ENCODE measurements at regions not wholly inside any gene's neighbourhood (a gene's known extent, or its start where the extent isn't known, plus 50 kb on each side); places are given as distances from the start of the nearest gene placed in this dataset.

DNA sequence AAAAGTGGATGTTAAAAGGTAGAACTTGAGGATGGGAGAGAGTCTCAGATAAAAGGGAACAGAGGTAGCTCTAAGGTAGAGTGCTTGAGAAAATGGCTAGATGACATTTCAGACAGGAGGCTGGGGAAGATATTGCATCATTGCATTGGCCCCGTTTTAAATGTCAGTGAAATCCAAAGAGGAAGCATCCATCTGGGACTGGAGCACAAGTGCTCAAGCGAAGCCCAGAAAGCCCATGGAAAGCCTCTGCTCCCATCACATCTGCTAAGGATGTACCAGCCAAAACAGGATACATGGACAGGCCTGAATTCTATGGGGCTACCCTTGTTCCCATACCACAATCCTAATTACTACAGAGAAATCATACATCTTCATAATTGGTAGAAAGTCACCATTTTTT, 581.5 kb upstream of the TMEM132C start:
- no peak overlapping the region for H2AFZ ChIP-seq
- Mint-ChIP-seq H3K4me3 (no peak overlapping the region), H3K9me3 (peaks cover 96% of the 10 kb centered on the region), H3K4me1 (no peaks in the 10 kb centered on the region), H3K27ac (no peak overlapping the region), H3K36me3 (ENCODE audit: low read depth) (peaks cover 43% of the 10 kb centered on the region), H3K27me3 (ENCODE audit: insufficient read depth, low read depth, poor library complexity) (peaks cover 5% of the 10 kb centered on the region)
- no peak overlapping the region for H3K27ac ChIP-seq (ENCODE audit: low read depth)
- no peaks in the 10 kb centered on the region for H3K79me2 ChIP-seq (replicated peaks; ENCODE audit: insufficient read depth)
- H3K4me3 ChIP-seq = no peak overlapping the region
- H4K20me1 ChIP-seq (replicated peaks; ENCODE audit: insufficient read depth) = no peaks in the 10 kb centered on the region
- ATAC-seq (no peak), DNase-seq (ENCODE audit: low spot score) (no peak)
- H3K9me2 ChIP-seq (ENCODE audit: insufficient read depth) = no peaks in the 10 kb centered on the region
- TF ChIP-seq CREB1 (CRISPR knock-in tag; IDR thresholded peaks at IDR 0.05; ENCODE audit: low read depth) = no peak
- TF ChIP-seq POLR2AphosphoS5 (IDR thresholded peaks at IDR 0.05; ENCODE audit: low read depth) = no peak
- TF ChIP-seq NANOG (IDR thresholded peaks at IDR 0.05; ENCODE audit: borderline replicate concordance) = no peak
- no peak for TF ChIP-seq EZH2phosphoT487 (IDR thresholded peaks at IDR 0.05; ENCODE audit: unreplicated experiment)
- TF ChIP-seq JUNB (IDR thresholded peaks at IDR 0.05; ENCODE audit: unreplicated experiment) = no peak
- TF ChIP-seq, protein P1, sequence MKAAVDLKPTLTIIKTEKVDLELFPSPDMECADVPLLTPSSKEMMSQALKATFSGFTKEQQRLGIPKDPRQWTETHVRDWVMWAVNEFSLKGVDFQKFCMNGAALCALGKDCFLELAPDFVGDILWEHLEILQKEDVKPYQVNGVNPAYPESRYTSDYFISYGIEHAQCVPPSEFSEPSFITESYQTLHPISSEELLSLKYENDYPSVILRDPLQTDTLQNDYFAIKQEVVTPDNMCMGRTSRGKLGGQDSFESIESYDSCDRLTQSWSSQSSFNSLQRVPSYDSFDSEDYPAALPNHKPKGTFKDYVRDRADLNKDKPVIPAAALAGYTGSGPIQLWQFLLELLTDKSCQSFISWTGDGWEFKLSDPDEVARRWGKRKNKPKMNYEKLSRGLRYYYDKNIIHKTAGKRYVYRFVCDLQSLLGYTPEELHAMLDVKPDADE (IDR thresholded peaks at IDR 0.05) = no peak
- TF ChIP-seq, protein P2, sequence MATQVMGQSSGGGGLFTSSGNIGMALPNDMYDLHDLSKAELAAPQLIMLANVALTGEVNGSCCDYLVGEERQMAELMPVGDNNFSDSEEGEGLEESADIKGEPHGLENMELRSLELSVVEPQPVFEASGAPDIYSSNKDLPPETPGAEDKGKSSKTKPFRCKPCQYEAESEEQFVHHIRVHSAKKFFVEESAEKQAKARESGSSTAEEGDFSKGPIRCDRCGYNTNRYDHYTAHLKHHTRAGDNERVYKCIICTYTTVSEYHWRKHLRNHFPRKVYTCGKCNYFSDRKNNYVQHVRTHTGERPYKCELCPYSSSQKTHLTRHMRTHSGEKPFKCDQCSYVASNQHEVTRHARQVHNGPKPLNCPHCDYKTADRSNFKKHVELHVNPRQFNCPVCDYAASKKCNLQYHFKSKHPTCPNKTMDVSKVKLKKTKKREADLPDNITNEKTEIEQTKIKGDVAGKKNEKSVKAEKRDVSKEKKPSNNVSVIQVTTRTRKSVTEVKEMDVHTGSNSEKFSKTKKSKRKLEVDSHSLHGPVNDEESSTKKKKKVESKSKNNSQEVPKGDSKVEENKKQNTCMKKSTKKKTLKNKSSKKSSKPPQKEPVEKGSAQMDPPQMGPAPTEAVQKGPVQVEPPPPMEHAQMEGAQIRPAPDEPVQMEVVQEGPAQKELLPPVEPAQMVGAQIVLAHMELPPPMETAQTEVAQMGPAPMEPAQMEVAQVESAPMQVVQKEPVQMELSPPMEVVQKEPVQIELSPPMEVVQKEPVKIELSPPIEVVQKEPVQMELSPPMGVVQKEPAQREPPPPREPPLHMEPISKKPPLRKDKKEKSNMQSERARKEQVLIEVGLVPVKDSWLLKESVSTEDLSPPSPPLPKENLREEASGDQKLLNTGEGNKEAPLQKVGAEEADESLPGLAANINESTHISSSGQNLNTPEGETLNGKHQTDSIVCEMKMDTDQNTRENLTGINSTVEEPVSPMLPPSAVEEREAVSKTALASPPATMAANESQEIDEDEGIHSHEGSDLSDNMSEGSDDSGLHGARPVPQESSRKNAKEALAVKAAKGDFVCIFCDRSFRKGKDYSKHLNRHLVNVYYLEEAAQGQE (IDR thresholded peaks at IDR 0.05; ENCODE audit: unreplicated experiment) = no peak
- TF ChIP-seq STAT1 (IDR thresholded peaks at IDR 0.05; ENCODE audit: unreplicated experiment) = no peak
- TF ChIP-seq ZNF331 (CRISPR knock-in tag; IDR thresholded peaks at IDR 0.05; ENCODE audit: low read depth) = no peak
- TF ChIP-seq EZH2 (IDR thresholded peaks at IDR 0.05; ENCODE audit: low read depth, unreplicated experiment) = no peak
- H3K4me2 ChIP-seq = no peak overlapping the region
- peaks cover 17% of the 10 kb centered on the region; the same call in 1 of the 2 replicates for H3K4me1 ChIP-seq (ENCODE audit: insufficient read depth)
- no peaks in the 10 kb centered on the region for H3F3A ChIP-seq (replicated peaks; ENCODE audit: low read depth)
- H3K27me3 ChIP-seq (ENCODE audit: insufficient read depth) = no peaks in the 10 kb centered on the region
- no peaks in the 10 kb centered on the region for H3K36me3 ChIP-seq (ENCODE audit: insufficient read depth)

DNA sequence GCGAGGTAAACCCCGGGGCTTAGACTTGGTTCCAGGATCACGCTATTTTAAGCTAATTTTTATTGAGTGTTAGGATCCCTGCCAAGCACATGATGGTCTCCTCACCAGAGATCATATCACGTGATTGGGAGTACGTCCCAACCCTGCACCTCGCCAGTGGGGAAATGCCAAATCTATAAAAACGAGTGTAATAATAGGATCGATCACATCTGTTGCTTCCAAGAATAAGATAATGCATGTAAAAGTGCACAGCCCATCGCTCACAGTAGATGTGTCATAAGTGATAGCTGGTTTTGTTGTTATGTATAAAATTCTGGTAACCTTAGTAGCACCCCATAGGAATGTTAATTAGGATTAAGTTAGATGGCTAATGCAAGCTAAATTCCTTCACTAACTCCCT, 581.0 kb upstream of the TMEM132C start:
- ATAC-seq (no peak), DNase-seq (ENCODE audit: low spot score) (no peak)
- no peak overlapping the region for H2AFZ ChIP-seq
- no peaks in the 10 kb centered on the region for H3K27me3 ChIP-seq (ENCODE audit: insufficient read depth)
- no peaks in the 10 kb centered on the region for H3K79me2 ChIP-seq (replicated peaks; ENCODE audit: insufficient read depth)
- Mint-ChIP-seq H3K4me1 (no peaks in the 10 kb centered on the region), H3K9me3 (peaks cover 96% of the 10 kb centered on the region), H3K27me3 (ENCODE audit: insufficient read depth, low read depth, poor library complexity) (peaks cover 2% of the 10 kb centered on the region), H3K27ac (no peak overlapping the region), H3K36me3 (ENCODE audit: low read depth) (peaks cover 41% of the 10 kb centered on the region), H3K4me3 (no peak overlapping the region)
- no peak overlapping the region for H3K4me2 ChIP-seq
- H4K20me1 ChIP-seq (replicated peaks; ENCODE audit: insufficient read depth) = no peaks in the 10 kb centered on the region
- no peaks in the 10 kb centered on the region for H3K36me3 ChIP-seq (ENCODE audit: insufficient read depth)
- peaks cover 17% of the 10 kb centered on the region; the same call in 1 of the 2 replicates for H3K4me1 ChIP-seq (ENCODE audit: insufficient read depth)
- H3F3A ChIP-seq (replicated peaks; ENCODE audit: low read depth) = no peaks in the 10 kb centered on the region
- H3K27ac ChIP-seq (ENCODE audit: low read depth) = no peak overlapping the region
- H3K9me2 ChIP-seq (ENCODE audit: insufficient read depth) = no peaks in the 10 kb centered on the region
- no peak overlapping the region for H3K4me3 ChIP-seq
- TF ChIP-seq POLR2AphosphoS5 (IDR thresholded peaks at IDR 0.05; ENCODE audit: low read depth) = no peak
- no peak for TF ChIP-seq EZH2 (IDR thresholded peaks at IDR 0.05; ENCODE audit: low read depth, unreplicated experiment)
- TF ChIP-seq JUNB (IDR thresholded peaks at IDR 0.05; ENCODE audit: unreplicated experiment) = no peak
- TF ChIP-seq ZNF114 (CRISPR knock-in tag; IDR thresholded peaks at IDR 0.05) = no peak
- TF ChIP-seq STAT1 (IDR thresholded peaks at IDR 0.05; ENCODE audit: unreplicated experiment) = no peak
- TF ChIP-seq ZNF331 (CRISPR knock-in tag; IDR thresholded peaks at IDR 0.05; ENCODE audit: low read depth) = no peak
- TF ChIP-seq, protein P3, sequence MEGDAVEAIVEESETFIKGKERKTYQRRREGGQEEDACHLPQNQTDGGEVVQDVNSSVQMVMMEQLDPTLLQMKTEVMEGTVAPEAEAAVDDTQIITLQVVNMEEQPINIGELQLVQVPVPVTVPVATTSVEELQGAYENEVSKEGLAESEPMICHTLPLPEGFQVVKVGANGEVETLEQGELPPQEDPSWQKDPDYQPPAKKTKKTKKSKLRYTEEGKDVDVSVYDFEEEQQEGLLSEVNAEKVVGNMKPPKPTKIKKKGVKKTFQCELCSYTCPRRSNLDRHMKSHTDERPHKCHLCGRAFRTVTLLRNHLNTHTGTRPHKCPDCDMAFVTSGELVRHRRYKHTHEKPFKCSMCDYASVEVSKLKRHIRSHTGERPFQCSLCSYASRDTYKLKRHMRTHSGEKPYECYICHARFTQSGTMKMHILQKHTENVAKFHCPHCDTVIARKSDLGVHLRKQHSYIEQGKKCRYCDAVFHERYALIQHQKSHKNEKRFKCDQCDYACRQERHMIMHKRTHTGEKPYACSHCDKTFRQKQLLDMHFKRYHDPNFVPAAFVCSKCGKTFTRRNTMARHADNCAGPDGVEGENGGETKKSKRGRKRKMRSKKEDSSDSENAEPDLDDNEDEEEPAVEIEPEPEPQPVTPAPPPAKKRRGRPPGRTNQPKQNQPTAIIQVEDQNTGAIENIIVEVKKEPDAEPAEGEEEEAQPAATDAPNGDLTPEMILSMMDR (conservative IDR thresholded peaks at IDR 0.05; ENCODE audit: low read depth in 2 of 2) = no peak
- TF ChIP-seq, protein P1 (IDR thresholded peaks at IDR 0.05) = no peak
- TF ChIP-seq, protein P2 (IDR thresholded peaks at IDR 0.05; ENCODE audit: unreplicated experiment) = no peak
- no peak for TF ChIP-seq CREB1 (CRISPR knock-in tag; IDR thresholded peaks at IDR 0.05; ENCODE audit: low read depth)
- no peak for TF ChIP-seq EZH2phosphoT487 (IDR thresholded peaks at IDR 0.05; ENCODE audit: unreplicated experiment)
